B cell (primary cell): ENCODE measurements at regions not wholly inside any gene's neighbourhood (a gene's known extent, or its start where the extent isn't known, plus 50 kb on each side); places are given as distances from the start of the nearest gene placed in this dataset.

Source experiments
- CTCF ChIP-seq: fragments of 200-600 bp; IDR thresholded peaks from one replicate; pipeline ENCODE4 v1.8.0; 2022; ENCODE audit warnings: antibody characterized with exemption, mild to moderate bottlenecking
- EZH2 ChIP-seq: IDR thresholded peaks from 2 replicates; pipeline ENCODE4 v1.6.1; 2012; ENCODE audit warnings: borderline replicate concordance, low read depth, mild to moderate bottlenecking, moderate library complexity, low read length; ENCODE audit not compliant: insufficient read depth, poor library complexity, severe bottlenecking

GRCh38 chr17:77064598-77064997 is 76.2 kb upstream of the SEC14L1 start:
- TF ChIP-seq CTCF (no peak), EZH2 (no peak)
